ENCODE measurements at regions not wholly inside any gene's neighbourhood (a gene's known extent, or its start where the extent isn't known, plus 50 kb on each side); places are given as distances from the start of the nearest gene placed in this dataset.
"Not testable (repeated sequence)": the region's sequence is repeated elsewhere in the genome, so short reads cannot be mapped to it uniquely, and the experiment has no call there.

DNA sequence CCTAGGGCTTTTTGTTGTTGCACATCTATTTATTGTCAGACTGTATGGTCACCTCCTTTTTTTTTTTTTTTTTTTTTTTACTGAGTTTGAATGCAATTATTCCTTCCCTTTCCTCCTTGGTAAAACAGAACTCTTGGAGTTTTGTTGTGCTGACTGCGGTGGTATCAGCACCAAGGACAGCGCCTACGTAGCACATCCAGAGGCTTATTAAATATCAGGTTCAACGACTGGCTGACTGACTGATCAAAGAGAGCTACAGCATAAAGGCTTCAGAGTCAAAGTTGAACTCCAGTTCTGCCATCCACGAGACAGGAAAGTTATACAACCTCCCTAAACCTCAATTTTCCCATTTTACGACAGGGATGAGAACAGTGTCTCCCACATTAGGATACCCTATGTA is 86.1 kb upstream of the RBFOX1 start:
- TF ChIP-seq, protein P1, sequence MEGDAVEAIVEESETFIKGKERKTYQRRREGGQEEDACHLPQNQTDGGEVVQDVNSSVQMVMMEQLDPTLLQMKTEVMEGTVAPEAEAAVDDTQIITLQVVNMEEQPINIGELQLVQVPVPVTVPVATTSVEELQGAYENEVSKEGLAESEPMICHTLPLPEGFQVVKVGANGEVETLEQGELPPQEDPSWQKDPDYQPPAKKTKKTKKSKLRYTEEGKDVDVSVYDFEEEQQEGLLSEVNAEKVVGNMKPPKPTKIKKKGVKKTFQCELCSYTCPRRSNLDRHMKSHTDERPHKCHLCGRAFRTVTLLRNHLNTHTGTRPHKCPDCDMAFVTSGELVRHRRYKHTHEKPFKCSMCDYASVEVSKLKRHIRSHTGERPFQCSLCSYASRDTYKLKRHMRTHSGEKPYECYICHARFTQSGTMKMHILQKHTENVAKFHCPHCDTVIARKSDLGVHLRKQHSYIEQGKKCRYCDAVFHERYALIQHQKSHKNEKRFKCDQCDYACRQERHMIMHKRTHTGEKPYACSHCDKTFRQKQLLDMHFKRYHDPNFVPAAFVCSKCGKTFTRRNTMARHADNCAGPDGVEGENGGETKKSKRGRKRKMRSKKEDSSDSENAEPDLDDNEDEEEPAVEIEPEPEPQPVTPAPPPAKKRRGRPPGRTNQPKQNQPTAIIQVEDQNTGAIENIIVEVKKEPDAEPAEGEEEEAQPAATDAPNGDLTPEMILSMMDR (IDR thresholded peaks at IDR 0.05; ENCODE audit: insufficient read depth, missing control alignments), result no peak
- DNase-seq (ENCODE audit: insufficient read length, low spot score) (no peak), FAIRE-seq (no peak)

DNA sequence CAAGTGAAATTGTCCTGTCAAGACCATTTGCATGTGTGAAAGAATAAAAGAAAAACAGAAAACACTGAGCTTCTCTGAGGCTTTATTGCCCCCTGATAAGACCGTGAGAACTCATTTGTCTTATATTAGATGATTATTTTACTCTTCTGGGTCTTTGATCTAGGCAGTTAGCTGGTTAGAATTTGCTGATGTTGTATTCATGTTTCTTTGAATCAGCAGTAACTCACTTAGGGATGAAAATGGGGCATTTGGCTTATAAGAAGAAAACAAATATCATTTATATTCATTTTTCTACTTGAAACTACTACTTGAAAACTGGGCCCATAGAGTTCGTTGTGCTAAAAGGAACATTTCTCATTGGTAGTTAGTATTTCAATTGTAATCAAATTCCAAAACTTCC is 93.1 kb upstream of the RBFOX1 start:
- DNase-seq (ENCODE audit: insufficient read length, low spot score) (no peak), FAIRE-seq (no peak)
- TF ChIP-seq, protein P1 (IDR thresholded peaks at IDR 0.05; ENCODE audit: insufficient read depth, missing control alignments), result no peak

DNA sequence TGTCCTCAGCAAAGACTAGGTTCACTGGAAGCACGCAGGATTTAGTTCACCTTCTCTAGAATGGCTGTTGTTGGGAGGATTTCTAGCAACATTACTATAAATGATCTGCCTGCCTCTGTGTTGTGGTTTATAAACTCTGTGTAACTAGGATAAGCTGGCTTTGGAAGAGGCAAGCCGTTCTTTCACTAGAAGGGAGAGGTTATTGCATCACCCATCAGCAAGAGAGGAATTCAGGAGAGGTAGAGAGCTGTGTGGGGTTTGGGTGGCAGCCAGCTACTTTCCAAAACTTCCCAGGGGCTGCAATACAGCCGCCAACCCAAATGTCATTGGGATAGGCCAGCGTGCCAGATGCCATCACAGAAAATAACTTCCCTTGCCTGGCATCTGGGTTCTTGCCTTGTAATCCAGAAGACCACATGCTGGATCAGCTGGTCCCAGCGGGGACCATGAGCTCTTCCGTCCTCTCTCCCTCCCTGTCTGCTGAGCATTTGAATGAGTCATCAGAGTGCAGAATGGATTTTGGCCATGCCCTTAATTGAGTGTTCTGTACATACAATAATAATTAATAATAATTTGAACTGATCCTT is 95.7 kb upstream of the RBFOX1 start:
- TF ChIP-seq, protein P1 (IDR thresholded peaks at IDR 0.05; ENCODE audit: insufficient read depth, missing control alignments), result no peak
- no peak for DNase-seq (ENCODE audit: insufficient read length, low spot score)
- FAIRE-seq, result no peak

DNA sequence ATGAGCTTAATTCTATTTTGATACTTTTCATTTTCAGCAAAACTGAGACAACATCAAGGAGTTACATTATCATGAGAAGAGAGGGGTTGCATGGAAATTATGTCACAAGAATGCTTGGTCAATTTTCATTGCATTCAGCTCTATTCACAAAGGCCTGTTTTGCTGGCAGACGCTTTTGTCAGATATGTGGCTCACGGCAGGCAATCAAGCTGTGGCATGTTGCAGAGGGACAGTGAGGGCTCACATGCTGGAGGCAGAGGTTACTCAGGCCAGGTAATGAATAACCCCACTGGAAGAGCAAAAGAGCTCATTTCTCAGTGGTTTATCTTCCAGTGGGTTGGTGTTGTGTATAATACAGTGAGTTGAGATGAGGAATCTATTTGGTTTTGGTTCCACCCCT is 98.7 kb upstream of the RBFOX1 start:
- no peak for DNase-seq (ENCODE audit: insufficient read length, low spot score)
- no peak for FAIRE-seq
- TF ChIP-seq, protein P1 (IDR thresholded peaks at IDR 0.05; ENCODE audit: insufficient read depth, missing control alignments), result no peak

DNA sequence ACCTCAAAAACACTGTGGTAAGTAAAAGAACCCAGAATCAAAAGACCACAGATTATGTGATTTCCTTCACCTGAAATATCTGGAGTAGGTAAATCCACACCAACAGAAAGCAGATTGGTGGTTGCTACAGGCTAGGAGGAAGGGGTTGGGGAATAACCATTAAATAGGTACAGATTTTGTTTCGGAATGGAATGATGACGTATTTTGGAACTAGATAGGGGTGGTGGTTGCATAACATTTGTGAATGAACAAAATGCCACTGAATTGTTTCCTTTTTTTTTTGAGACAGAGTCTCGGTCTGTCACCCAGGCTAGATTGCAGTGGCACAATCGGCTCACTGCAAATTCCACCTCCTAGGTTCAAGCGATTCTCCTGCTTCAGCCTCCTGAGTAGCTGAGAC is 100.9 kb upstream of the RBFOX1 start:
- DNase-seq (ENCODE audit: insufficient read length, low spot score) (no peak), FAIRE-seq (no peak)

DNA sequence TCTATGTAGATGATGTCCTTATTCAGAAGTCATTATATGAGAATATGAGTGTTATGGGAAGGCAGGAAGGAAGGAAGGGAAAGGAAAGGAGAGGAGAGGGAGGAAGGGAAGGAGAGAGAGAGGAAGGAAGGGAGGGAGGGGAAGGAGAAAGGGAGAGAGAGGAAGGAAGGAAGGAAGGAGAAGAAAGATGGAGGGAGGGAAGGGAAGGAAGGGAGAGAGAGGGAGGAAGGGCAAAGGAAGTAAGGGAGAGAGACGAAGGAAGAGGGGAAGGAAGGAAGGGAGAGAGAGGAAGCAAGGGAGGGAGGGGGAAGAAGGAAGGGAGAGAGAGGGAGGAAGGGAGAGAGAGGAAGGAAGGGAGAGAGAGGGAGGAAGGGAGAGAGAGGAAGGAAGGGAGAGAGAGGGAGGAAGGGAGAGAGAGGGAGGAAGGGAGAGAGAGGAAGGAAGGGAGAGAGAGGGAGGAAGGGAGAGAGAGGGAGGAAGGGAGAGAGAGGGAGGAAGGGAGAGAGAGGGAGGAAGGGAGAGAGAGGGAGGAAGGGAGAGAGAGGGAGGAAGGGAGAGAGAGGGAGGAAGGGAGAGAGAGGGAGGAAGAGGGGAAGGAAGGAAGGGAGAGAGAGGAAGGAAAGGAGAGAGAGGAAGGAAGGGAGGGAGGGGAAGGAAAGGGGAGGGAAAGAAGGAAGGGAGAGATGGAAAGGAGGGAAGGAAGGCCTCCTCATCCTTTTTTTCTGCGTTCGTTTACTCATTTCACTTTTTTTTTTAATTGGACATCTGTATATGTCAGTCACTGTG is 103.0 kb upstream of the RBFOX1 start:
- FAIRE-seq; DNase-seq (ENCODE audit: insufficient read length, low spot score): not testable (repeated sequence)

More for the DNA sequence above, 100.9 kb upstream of the RBFOX1 start:
- TF ChIP-seq, protein P1 (IDR thresholded peaks at IDR 0.05; ENCODE audit: insufficient read depth, missing control alignments), result no peak

DNA sequence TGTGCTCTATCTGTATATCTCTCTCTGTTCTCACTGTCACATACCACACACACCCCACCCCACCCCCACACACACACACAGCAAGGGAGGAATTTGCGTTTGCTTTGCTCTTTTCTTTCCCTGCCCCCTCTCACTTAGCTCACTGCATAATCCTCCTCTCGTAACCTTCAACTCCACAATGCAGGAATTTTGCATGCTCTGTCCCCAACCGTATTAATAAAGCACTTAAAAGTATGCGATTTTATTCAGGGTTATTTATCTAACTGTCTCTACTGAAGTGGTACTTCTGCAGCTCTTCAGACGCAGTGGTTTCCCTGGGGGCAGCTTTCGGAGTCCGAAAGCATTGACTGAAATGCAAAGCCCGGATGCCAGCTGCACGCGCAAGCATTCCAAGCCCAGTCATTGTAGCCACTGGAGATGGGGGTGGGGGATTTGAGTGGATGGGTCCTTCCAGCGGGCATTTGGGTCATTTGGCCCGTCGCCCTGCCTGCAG is 105.4 kb upstream of the RBFOX1 start:
- no peak for FAIRE-seq
- no peak for DNase-seq (ENCODE audit: insufficient read length, low spot score)

More for the DNA sequence above, 105.4 kb upstream of the RBFOX1 start:
- TF ChIP-seq, protein P1 (IDR thresholded peaks at IDR 0.05; ENCODE audit: insufficient read depth, missing control alignments), result no peak
